HG03066 (cell line): ENCODE measurements at regions not wholly inside any gene's neighbourhood (a gene's known extent, or its start where the extent isn't known, plus 50 kb on each side); places are given as distances from the start of the nearest gene placed in this dataset.
"Not testable (repeated sequence)": the region's sequence is repeated elsewhere in the genome, so short reads cannot be mapped to it uniquely, and the experiment has no call there.

ENCODE experiments used
- ATAC-seq: cut with Tn5 transposase; IDR thresholded peaks from one replicate; pipeline ENCODE4 v1.9.1; 2021; ENCODE audit warnings: low read depth; ENCODE audit not compliant: unreplicated experiment

DNA sequence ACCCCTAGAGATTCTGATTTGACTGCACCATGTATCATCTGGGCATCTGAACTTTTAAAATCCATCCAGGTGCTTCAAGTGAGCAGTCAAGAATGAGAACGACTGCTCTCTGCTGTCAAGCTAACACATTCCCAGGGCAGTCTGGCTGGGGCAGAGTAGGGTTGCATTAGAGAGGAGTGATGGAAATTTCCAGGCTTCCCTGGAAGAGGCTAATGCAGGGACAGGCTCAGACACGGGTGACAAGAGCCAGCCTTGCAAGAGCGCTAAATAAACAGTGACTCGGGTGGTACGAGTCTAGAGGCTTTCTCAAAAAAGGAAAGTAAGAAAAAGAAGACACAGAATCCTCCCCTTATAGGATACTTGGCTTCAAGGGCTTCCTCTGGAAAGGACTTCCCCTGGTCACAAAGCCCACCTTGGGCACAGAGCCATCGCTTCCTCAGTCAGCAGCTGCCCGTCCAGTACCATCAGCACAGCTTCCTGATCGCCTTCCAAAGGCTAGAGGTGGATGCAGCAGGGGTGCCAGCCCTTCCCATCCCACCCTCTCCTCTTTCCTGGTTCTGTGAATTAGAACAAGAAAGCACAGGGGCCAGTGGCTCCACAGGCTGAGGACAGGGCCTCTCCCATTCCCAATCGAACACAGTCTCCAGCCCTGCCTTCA is 177.4 kb upstream of the RREB1 start:
- ATAC-seq = no peak

DNA sequence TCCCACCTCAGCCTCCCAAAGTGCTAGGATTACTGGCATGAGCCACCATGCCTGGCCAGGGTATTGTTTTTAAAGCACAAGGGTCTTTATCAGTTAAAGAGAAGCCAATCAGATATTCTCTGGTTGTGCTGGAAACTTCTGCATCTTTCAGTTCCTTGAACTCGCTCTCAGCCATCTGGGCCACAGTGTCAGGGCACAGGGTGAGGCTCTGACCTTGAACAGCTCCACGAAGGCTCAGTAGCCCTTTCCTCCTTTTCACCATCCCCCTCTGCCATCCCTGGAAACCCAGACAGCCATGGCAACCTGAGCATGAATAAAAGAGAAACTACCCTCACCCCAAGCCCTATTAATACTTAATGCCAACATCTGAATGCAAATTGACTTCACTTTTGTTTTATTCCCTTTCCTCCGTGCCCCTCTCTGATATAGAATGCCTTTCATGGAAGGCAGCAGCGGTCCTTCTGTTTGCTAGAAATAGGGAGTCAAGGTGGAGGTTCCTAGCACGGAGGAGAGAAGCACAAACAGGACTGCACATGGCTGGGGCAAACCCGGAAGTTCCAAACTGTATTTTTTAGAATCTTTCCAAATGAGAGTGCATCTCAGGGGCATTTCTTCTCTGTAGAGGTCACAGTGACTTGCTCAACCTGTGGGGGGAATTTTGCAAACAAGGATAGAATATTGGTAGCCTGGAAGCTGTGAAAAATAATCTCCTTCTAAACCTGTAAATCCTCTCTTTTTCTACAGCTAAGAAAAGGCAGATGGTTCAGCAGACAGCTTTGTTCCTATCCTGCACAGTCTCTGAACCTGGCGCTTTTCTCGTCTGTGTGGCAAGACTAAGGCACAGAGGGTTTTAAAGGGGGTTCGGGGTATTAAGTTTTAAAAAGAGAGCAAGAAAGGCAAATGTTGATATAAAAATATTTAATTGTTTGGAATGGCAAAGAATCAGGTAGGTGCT is 176.4 kb upstream of the RREB1 start:
- peak; percentile 67 for ATAC-seq

DNA sequence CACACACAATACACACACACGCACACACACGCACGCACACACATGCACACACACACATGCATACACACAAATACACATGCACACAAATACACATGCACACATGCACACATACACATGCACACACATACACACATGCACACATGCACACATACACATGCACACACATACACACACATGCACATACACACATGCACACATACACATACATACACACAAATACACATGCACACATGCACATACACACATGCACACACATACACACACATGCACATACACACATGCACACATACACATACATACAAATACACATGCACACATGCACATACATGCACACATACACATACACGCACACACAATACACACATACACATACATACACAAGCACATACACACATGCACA is 175.4 kb upstream of the RREB1 start:
- no peak for ATAC-seq

DNA sequence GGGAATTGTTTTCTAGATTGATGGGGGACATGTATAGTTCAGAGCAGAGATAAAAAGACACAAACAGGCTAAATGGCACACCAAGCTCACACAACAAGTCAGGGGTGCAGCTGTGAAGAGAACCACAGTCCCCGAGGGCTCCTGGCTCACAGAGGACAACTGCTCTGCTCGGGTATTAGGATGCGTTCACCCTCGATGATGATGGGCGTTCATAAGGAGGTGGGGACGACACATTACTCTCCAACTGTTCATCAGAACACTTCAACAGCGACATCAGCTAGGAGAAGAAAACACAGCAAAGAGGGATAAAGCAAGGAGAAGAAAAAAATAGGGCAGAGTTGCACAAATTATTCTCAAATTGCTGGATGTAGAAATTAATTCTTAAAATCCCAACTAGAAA is 174.8 kb upstream of the RREB1 start:
- ATAC-seq = no peak

DNA sequence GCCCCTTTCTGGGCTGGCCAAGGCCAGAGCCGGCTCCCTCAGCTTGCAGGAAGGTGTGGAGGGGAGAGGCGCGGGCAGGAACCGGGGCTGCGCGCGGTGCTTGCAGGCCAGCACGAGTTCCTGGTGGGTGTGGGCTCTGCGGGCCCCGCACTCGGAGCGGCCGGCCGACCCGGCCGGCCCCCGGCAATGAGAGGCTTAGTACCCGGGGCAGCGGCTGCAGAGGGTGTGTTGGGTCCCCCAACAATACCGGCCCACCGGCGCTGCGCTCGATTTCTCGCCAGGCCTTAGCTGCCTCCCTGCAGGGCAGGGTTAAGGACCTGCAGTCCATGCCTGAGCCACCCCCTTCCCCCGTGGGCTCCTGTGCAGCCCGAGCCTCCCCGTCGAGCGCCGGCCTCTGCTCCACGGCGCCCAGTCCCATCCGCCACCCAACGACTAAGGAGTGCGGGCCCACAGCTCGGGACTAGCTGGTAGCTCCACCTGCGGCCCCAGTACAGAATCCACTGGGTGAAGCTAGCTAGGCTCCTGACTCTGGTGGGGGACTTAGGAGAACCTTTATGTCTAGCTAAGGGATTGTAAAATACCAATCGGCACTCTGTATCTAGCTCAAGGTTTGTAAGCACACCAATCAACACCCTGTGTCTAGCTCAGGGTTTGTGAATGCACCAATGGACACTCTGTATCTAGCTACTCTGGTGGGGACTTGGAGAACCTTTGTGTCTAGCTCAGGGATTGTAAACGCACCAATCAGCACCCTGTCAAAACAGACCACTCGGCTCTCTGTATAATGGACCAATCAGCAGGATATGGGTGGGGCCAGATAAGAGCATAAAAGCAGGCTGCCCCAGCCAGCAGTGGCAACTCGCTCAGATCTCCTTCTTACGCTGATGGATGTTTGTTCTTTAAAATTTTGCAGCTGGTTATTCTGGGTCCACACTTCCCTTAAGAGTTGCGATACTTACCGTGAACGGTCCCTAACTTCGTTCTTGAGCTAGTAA is 167.4 kb upstream of the RREB1 start:
- no peak for ATAC-seq

DNA sequence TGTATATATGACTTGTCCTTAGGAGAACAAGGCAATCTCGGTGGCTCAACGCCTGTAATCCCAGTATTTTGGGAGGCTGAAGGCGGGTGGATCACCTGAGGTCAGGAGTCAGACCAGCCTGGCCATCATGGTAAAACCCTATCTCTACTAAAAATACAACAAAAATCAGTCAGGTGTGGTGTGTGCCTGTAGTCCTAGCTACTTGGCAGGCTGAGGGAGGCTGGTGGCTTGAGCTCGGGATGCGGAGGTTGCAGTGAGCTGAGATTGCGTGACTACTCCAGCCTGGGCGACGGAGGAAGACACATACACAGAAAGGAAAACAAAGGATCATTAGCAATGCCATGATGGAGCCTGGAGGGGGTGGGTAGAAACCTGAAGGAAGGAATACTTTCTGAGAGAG is 166.6 kb upstream of the RREB1 start:
- no peak for ATAC-seq

DNA sequence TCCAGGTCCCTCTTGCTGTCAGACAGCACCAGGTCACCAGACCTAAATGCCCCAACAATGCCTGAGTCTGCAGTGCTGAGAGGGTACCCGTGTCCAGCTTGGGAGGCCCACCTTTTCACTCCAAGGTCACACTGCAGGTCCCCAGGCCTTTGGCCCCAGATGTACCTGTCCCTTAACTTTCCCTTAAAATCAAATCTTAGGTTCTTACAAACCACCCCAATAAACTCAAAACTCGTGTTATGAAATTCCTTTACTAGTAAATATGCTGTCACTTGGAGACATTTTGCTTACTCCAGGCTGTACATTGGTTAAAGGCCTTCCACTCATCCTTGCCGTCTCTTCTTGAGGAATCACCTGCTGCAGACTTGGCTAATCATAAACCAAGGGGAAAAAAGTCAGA is 165.7 kb upstream of the RREB1 start:
- ATAC-seq = no peak

DNA sequence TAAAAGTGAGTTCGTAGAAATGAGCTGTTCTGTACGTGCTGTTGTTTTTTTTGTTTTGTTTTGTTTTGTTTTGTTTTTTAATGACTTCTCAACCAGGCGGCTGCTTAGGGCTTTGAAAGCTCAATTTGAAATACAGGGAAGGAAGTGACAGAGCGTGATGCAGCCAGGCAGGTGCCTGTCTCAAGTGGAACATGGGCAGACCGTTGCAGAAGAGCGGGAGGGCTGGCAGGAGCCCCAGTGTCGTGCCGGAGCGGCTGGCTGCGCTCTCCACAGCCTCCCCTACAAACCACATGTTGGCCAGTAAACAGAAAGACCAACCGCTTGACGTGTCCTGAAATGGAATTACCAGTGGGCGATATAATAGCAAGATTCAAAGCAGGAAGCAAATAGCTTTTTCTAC is 164.9 kb upstream of the RREB1 start:
- ATAC-seq = peak; percentile 90

DNA sequence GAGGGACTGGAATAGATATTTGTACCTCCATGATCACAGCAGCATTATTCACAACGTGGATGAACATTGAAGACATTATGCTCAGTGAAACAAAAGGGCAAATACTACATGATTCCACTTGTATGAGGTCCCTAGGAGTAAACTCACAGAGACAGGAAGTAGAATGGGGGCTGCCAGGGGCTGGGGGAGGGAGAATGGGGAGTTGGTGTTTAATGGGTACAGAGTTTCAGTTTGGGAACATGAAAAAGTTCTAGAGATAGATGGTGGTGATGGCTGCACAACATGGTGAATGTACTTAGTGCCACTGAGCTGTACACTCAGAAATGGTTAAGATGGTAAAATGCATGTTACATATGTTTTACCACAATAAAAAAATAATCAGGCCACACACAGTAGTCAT is 164.3 kb upstream of the RREB1 start:
- ATAC-seq = no peak

DNA sequence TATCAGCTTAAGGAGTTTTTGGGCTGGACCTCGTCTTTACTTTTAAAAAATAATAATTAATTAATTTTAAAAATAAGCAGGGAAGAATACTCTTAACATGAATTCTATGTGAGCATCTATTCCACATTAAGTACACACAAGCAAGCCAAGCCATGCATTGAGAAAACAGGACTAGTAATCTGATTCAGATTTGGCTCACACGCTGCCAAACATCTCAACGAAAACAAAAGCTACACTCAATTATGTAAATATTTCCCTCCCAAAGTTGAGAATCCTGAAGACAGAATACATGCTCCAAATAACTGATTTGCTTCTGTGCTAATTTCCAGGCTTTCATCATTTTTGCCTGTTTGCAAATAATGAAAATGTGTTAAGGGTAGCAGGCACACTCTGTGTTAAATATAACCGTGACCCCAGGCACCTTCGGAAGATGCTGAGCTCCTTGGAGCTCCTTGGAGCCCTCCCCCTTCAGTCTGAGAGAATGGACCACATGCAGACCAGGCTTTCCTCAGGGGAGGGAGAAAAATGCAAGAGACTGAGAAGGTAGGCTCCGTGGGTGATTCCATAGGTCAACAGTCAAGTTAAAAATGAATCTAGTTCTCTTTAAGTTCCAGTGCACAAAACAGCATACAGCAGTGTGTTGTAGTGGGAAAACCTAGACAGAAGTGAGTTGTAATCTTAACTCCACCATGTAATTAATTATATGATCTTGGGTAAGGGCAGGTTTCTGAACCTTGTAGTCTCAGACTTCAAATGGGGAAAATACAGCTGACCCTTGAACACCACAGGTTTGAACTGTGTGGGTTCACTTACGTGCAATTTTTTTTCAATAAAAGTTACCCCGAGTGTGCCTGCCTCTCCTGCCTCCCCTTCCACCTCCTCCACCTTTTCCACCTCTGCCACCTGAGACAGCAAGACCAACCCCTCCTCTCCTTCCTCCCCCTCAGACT is 161.3 kb upstream of the RREB1 start:
- no peak for ATAC-seq

DNA sequence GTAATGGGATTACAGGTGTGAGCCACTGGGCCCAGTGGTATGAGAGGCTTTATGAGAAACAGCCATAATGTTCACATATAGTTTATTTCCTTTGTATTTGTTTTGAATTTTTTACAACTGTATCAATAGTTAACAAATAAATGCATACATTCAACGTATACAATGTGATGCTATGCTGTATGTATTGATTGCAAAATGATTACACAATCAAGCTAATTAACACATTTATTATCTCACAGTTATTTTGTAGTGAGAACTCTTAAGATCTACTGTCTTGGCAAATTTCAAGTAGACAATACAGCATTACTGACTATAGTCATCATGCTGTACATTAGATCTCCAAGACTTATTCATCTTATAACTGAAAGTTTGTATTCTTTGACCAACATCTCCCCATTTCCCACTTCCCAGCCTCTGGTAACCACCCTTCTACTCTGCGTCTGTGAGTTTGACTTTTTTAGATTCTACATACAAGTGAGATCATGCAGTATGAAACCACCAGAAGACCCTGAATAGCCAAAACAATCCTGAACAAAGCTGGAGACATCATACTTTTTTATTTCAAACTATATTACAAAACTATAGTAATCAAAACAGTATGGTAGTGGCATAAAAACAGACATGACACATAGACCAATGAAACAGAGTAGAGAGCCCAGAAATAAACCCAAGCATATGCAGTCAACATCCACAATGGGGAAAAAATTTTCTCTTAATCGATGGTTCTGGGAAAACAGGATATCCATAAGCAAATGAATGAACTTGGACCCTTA is 157.2 kb upstream of the RREB1 start:
- no peak for ATAC-seq

DNA sequence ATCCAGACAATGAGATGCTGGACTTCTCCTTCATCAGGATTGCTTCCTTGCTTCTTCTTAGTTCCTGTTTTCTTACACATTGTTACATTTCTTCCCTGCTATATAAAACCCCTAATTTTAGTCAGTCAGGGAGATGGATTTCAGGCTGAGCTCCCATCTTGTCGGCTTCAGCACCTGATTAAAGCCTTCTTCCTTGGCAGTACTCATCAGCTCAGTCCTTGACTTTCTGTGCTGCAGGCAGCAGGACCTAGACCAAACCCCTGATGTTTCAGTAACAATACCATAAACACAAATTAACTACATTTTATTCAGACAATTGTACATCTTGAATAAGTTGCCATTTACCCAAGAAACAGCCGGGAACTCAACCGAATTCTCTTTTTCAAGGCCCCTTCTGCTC is 156.4 kb upstream of the RREB1 start:
- no peak for ATAC-seq

DNA sequence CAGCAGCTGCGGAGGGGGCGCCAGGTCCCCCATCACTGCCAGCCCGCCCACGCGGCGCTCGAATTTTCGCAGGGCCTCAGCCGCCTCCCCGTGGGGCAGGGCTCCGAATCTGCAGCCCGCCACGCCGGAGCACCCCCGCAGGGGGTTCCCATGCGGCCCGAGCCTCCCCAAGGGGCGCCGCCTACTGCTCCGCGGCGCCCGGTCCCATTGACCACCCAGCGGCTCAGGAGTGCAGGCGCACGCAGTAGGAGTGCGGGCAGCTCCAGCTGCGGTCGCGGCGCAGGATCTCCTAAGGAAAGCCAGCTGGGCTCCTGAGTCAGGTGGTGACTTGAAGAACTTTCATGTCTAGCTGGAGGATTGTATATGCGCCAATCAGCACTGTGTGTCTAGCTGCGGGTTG is 155.3 kb upstream of the RREB1 start:
- ATAC-seq = no peak

DNA sequence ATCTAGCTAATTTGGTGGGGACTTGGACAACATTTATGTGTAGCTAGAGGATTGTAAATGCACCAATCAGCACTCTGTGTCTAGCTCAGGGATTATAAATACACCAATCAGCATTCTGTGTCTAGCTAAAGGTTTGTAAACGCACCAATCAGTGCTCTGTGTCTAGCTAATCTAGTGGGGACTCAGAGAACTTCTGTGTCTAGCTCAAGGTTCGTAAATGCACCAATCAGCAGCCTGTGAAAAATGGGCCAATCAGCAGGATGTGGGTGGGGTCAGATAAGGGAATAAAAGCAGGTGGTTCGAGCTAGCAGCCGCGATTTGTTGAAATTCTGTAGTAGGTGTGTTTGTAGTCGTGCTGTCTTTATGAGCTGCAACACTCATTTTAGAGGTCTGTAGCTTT is 154.8 kb upstream of the RREB1 start:
- not testable (repeated sequence) for ATAC-seq

DNA sequence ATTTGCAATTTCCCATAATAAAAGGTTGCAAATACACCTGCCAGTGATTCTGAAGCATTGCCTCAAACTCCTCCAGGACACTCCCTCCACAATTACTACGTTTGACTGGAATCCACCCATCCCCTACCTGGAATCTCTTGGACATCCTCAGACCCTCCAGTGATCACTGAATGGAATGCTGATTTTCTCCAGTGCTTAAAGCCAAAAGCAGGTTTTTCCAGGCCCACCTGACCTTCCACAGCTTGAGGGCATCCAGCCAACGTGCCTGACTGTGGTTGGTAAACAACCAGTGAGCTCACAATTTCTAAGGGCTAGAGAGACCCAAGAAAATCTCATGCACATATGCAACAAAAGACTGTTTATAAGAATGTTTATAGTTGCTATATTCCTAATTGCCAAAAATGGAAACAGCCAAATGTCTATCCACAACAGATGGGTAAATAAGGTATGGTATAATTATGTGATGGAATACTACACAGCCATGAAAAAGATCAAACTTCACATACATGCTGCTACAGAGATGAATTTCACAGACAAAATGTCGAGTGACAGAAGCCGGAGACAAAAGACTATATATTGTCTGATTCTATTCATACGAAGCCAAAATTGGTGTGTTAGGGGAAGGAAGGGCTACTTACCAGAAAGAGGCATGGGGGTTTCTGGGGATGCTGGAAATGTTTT is 147.1 kb upstream of the RREB1 start:
- ATAC-seq = no peak

DNA sequence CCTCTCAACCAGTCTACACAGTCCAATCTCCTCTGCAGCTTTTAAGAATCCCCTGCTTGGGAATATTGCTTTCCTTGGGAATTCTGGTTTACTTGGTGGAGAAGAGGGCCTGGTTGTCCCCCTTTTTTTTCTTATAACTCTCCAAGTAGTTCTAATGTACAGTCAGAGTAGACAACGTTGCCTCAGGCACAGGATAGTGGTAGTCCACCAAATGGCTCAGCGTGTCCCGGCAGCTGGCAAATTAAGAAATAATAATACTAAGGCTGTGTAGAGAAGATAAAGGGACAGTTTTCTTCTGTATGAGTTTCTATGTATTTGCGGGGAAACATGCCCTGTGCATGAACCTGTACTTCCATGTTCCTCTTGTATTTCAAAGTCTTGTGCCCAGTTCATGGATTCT is 145.7 kb upstream of the RREB1 start:
- no peak for ATAC-seq

DNA sequence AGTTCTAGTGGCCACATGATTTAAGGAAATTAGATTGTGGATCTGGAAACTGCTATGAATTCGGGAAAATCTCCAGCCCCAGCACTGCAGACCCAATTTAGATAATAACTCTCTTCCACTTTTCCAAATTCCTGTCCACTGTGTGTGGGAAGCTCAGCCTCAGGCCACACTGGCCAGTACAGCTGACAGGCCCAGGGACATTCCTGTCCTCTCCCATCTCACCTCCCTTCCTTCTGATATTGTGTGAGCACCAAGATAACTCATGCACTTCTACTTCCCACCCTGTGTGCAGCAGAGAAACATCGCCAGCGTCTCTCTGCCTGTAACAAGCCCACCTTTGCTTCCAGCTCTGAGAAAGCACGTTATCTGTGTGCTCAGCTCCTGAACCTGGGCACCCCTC is 145.1 kb upstream of the RREB1 start:
- ATAC-seq = no peak

DNA sequence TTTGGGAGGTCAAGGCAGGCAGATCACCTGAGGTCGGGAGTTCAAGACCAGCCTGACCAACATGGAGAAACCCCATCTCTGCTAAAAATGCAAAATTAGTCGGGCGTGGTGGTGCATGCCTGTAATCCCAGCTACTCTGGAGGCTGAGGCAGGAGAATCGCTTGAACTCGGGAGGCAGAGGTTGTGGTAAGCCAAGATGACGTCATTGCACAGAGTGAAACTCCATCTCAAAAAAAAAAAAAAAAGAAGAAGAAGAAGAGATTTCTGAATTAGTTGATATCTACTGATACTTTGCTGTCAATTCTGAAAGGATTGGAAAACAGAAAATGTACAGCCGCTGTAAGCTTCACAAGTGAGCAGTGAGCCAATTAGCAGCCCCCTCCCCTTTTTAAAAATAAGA is 144.4 kb upstream of the RREB1 start:
- not testable (repeated sequence) for ATAC-seq
